Activated CD4-positive, alpha-beta T cell treated with anti-CD3 and anti-CD28 coated beads, Interleukin-2, amount 10 ng/mL, durations not matched to agents 24 days and 14 days (primary cell): ENCODE measurements at regions not wholly inside any gene's neighbourhood (a gene's known extent, or its start where the extent isn't known, plus 50 kb on each side); places are given as distances from the start of the nearest gene placed in this dataset.

Source experiments
- DNase-seq: peaks from one replicate; pipeline ENCODE4 v3.0.0; 2022
- H3K27ac Mint-ChIP-seq: one replicate; pipeline ENCODE4 v1.8.0; 2022; ENCODE audit warnings: mild to moderate bottlenecking, mixed read lengths
- H3K27me3 Mint-ChIP-seq: one replicate; pipeline ENCODE4 v1.8.0; 2022; ENCODE audit warnings: mixed read lengths
- H3K36me3 Mint-ChIP-seq: one replicate; pipeline ENCODE4 v1.8.0; 2022; ENCODE audit warnings: low read depth, mild to moderate bottlenecking, mixed read lengths
- H3K4me1 Mint-ChIP-seq: one replicate; pipeline ENCODE4 v1.8.0; 2021; ENCODE audit warnings: mixed read lengths
- H3K4me3 Mint-ChIP-seq: one replicate; pipeline ENCODE4 v1.8.0; 2022; ENCODE audit warnings: mild to moderate bottlenecking, moderate library complexity, mixed read lengths
- H3K9me3 Mint-ChIP-seq: one replicate; pipeline ENCODE4 v1.8.0; 2021; ENCODE audit warnings: mixed read lengths
- intact Hi-C: fragments of 100-400 bp; cut with micrococcal nuclease; formaldehyde crosslinking; loops from one replicate; pipeline ENCODE4 v1.15.1; 2023

DNA sequence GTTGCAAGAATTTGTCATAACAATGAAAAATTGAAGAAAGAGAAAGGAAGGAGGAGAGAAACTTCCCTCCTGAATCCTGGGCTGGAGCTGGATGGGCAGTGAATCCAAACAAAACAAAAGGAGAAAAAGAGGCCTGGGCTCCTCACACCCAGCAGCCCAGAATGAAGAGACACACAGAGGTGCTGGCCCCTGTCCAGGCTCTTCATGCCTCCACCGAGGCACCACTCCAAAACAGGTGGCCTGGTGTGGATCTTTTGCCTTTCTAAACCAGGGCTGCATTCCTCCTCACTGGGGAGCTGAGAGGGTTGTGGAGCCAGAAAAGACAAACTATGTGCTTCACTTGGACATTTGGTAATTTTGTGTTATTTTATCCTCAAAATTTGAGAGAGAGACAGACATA lies 76.0 kb downstream of the FAM124B start:
- no peaks in the 10 kb centered on the region for H3K4me1 Mint-ChIP-seq
- intact Hi-C loops: no loop called here
- no peak for DNase-seq
- H3K9me3 Mint-ChIP-seq: no peaks in the 10 kb centered on the region
- H3K27ac Mint-ChIP-seq: no peak overlapping the region
- peaks cover 31% of the 10 kb centered on the region for H3K27me3 Mint-ChIP-seq
- H3K36me3 Mint-ChIP-seq: no peaks in the 10 kb centered on the region
- no peak overlapping the region for H3K4me3 Mint-ChIP-seq

DNA sequence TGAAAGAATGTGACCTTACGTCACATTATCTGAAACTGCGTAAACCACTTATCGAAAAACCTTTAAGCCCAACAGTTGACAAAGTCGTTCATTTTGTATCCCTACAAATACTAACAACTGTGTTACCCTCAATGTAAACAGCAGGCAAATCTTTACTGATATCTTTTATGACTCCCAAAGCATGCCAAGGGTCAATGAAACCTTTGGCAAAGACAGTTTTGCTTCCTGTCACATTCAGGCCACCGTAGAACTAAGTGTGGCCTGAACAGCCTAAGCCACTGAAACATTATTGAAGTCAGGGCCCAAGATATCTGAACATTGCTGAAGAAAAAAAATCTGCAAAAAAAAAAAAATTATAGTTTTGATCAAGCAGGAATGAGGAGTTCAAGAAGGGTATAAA lies 77.3 kb downstream of the FAM124B start:
- no peak overlapping the region for H3K4me3 Mint-ChIP-seq
- DNase-seq: no peak
- H3K27ac Mint-ChIP-seq: no peak overlapping the region
- H3K36me3 Mint-ChIP-seq: no peaks in the 10 kb centered on the region
- H3K9me3 Mint-ChIP-seq: no peaks in the 10 kb centered on the region
- H3K4me1 Mint-ChIP-seq: no peaks in the 10 kb centered on the region
- intact Hi-C loops: no loop called here
- peaks cover 42% of the 10 kb centered on the region for H3K27me3 Mint-ChIP-seq

DNA sequence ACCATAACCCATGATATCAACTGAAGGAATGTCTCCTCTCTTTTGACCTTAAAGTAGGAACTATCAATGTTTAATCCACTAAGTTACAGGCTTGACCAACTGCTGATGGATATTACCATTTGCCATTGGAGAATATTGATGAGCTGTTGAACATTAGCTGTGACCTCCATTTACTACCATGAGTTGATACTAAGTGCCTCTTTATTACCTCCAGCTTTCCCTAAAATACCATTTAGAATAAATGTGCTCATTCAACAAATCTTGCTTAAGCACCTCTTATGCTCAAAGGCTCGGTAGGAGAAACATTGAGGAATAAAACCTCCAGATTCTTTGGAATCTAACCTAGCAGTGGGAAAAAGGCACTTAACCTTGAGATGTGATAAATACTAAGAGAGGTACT lies 81.2 kb downstream of the FAM124B start:
- no peak overlapping the region for H3K27ac Mint-ChIP-seq
- no peaks in the 10 kb centered on the region for H3K4me1 Mint-ChIP-seq
- no peak overlapping the region for H3K4me3 Mint-ChIP-seq
- no peaks in the 10 kb centered on the region for H3K9me3 Mint-ChIP-seq
- no peak for DNase-seq
- peaks cover 39% of the 10 kb centered on the region for H3K27me3 Mint-ChIP-seq
- intact Hi-C loops: no loop called here
- no peaks in the 10 kb centered on the region for H3K36me3 Mint-ChIP-seq

DNA sequence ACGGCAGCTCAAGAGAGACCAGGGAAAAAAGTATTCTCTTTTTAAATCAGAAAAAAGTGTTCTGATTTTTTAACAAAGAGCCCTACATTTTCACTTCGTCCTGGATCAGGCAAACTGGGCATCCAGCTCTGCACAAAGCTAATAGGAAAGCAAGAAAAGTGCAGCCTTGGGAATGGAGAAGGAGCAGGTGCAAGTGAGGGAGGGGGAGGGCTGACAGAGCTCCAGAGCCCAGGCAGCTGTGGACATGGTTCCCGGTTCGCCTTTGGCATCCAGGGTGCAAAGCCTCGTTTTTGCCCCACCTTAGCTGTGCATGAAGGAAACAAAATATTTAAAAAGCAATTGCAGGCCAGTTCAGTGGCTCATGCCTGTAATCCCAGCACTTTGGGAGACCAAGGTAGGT lies 82.2 kb downstream of the FAM124B start:
- Mint-ChIP-seq H3K4me1 (no peaks in the 10 kb centered on the region), H3K36me3 (no peaks in the 10 kb centered on the region), H3K4me3 (no peak overlapping the region), H3K9me3 (no peaks in the 10 kb centered on the region), H3K27ac (no peak overlapping the region), H3K27me3 (peaks cover 42% of the 10 kb centered on the region)
- intact Hi-C loops: no loop called here
- no peak for DNase-seq

DNA sequence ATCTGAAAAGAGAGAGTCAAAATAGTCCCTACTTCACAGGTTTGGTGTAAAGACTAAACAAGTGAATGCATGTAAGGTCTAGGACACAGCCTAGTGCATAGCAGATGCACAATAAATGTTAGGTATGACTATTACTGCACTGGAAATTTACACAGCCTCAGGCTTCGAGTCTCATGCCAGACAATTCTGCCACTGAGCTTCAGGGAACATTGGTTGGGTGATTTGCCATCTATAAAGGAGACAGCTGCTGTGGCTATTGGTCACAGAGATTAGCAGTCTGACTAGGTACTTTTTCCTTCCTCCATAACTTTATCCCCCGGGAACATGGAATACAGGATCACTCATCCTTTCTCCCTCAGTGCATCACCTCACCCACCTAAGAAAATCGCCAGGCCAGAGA lies 89.2 kb downstream of the FAM124B start:
- no peak for DNase-seq
- Mint-ChIP-seq H3K27me3 (peaks cover 19% of the 10 kb centered on the region), H3K4me3 (no peak overlapping the region), H3K9me3 (no peaks in the 10 kb centered on the region), H3K36me3 (no peaks in the 10 kb centered on the region), H3K4me1 (peaks cover 6% of the 10 kb centered on the region), H3K27ac (no peak overlapping the region)
- intact Hi-C loops: no loop called here

DNA sequence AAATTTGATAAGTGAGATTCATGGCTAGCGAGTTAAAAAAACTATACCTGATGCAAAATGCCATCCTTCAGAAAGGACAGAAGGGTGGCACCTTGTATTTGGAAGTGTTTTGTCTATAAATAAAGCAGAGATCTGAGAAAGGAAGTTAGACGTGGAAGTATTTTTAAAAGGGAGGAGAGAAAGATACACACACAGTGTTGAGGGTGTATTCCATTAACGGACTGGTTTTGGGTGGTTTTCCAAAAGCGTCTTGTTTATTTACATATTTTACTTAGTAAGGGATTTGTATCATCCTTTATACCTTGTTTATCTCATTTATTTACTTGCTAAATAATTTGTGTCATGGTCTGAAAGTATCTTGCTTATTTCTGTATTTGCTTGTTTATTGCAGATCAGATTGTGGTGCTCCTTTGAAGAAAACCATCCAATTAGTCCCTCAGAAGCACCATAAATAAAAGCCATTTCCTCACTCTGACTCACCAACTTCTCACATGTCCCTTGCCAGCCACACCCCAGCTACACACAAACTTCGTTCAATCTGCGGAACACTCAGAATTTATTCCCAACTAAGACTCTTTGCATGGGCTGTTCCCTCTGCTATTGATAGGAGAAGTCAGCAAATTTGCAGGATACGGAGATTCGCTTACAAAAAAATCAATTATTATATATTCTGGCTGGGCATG lies 90.8 kb downstream of the FAM124B start:
- Mint-ChIP-seq H3K4me1 (peaks cover 6% of the 10 kb centered on the region), H3K36me3 (no peaks in the 10 kb centered on the region), H3K9me3 (no peaks in the 10 kb centered on the region), H3K27me3 (peaks cover 19% of the 10 kb centered on the region), H3K4me3 (no peak overlapping the region), H3K27ac (no peak overlapping the region)
- intact Hi-C loops: no loop called here
- DNase-seq: no peak

DNA sequence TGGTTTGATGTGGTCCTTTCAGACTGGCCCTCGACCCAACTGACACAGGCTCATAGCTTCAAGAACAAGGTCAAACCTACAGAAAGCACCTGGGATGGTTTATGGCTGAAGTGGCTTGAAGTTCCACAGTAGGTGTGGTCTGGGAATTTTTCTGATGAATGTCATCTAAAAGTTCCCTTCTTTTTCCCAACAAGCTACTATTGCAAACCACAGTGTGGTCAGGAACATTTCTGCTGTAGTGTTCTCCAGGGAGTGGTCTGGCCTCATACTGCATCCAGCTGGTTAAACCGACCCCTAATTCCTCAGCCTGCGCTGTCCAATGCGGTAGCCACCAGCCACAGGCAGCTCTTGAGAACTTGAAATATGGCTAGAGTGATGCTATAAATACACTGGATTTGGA lies 92.7 kb downstream of the FAM124B start:
- H3K9me3 Mint-ChIP-seq: no peaks in the 10 kb centered on the region
- H3K4me1 Mint-ChIP-seq: peaks cover 6% of the 10 kb centered on the region
- H3K36me3 Mint-ChIP-seq: no peaks in the 10 kb centered on the region
- no peak overlapping the region for H3K27ac Mint-ChIP-seq
- intact Hi-C loops: no loop called here
- peaks cover 9% of the 10 kb centered on the region for H3K27me3 Mint-ChIP-seq
- H3K4me3 Mint-ChIP-seq: no peak overlapping the region
- DNase-seq: no peak

DNA sequence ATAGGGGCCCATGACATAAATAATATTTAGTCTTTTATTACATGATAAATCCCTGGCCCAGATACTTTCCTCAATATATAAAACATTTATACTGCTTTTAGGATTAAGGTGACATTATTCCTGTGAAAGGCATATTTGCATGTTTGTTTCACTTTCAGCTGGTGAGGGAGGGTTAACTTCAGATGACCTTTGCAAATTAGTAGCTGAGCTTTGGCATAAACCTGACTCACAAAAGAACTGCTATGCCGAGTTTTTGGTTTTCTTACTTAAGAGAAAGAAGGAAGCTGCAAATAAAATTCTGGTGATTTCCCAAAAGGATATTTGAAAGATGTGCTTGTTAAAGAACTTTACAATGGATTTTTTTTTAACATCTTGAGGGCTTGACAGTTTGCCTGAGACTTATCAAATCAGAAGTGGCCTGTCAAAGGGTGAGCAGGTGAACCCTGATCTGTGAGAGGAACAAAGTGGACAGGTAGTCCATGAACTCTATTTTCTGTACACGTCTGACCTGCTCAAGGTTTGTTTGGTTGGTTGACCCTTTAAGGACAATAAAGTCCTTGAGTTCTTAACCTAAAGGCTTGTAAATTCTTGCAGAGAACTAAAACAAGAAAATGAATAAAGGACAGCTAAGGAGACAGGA lies 93.5 kb downstream of the FAM124B start:
- intact Hi-C loops: no loop called here
- no peak overlapping the region for H3K4me3 Mint-ChIP-seq
- H3K9me3 Mint-ChIP-seq: no peaks in the 10 kb centered on the region
- no peak for DNase-seq
- H3K27me3 Mint-ChIP-seq: peaks cover 9% of the 10 kb centered on the region
- peaks cover 6% of the 10 kb centered on the region for H3K4me1 Mint-ChIP-seq
- H3K27ac Mint-ChIP-seq: no peak overlapping the region
- H3K36me3 Mint-ChIP-seq: no peaks in the 10 kb centered on the region

DNA sequence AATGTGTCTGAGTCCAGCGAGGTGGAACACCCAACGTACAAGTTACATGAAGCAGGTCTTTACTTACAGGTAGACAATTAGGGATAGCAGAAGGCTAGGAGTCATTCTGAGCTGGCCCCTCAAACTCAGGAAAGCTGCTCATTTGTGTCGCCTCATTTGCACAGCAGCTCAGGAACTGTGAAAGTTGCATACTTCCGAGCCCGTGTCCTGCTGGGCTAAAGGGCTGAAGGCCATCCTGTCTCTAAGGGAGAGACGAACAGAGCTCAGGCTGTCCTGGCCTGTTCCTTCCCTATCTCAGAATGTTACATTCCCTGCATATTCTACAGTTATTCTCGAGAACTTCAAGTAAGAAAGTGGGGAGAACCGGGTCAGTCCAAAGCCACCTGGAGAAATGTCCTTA lies 99.0 kb downstream of the FAM124B start:
- no peak for DNase-seq
- Mint-ChIP-seq H3K27ac (no peak overlapping the region), H3K4me1 (peaks cover under 1% of the 10 kb centered on the region), H3K27me3 (no peaks in the 10 kb centered on the region), H3K4me3 (no peak overlapping the region), H3K9me3 (no peaks in the 10 kb centered on the region), H3K36me3 (no peaks in the 10 kb centered on the region)
- intact Hi-C loops: no loop called here

DNA sequence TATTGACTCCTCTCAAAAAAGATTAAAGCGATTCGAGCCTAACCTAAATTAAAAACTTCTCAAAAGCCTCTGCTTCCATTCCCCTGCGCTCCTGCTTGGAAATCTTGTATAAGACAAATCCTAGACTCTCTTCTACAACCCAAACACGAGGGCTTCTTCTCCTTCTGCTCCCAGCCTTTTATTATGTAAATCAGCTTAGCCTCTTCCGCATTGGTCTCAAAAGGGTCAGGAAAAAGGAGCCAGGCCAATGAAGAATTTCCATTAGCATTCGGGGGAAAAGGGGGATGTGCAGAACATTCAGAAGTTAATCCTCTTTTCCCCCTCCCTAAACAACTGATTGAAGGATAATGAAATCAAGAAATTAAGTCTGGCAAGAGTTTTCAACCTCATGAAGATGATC lies 107.9 kb downstream of the FAM124B start:
- no peak overlapping the region for H3K4me3 Mint-ChIP-seq
- no peaks in the 10 kb centered on the region for H3K9me3 Mint-ChIP-seq
- H3K4me1 Mint-ChIP-seq: no peaks in the 10 kb centered on the region
- H3K27me3 Mint-ChIP-seq: peaks cover 43% of the 10 kb centered on the region
- no peaks in the 10 kb centered on the region for H3K36me3 Mint-ChIP-seq
- no peak for DNase-seq
- intact Hi-C loops: no loop called here
- H3K27ac Mint-ChIP-seq: no peak overlapping the region

DNA sequence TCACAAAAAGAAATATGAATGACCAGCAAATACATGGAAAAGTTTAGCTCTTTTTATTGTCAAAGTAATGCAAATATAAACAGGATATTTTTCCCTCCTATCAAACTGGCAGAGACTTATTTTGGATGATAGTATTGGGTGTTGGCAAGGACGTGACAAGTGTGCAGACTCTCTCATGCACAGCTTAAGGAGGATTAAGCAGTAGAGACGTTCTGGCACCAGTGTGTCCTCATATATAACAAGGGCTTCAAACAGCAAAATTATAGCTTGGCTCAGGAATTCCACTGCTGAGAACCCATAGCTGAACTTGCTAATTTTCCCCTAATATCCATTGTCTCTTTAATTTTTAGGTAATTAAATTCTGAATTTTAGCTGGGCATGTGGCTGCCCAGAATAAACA lies 114.4 kb downstream of the FAM124B start:
- Mint-ChIP-seq H3K27ac (no peak overlapping the region), H3K36me3 (no peaks in the 10 kb centered on the region), H3K27me3 (peaks cover 48% of the 10 kb centered on the region), H3K4me3 (no peak overlapping the region), H3K4me1 (no peaks in the 10 kb centered on the region), H3K9me3 (no peaks in the 10 kb centered on the region)
- DNase-seq: no peak
- intact Hi-C loops: no loop called here

DNA sequence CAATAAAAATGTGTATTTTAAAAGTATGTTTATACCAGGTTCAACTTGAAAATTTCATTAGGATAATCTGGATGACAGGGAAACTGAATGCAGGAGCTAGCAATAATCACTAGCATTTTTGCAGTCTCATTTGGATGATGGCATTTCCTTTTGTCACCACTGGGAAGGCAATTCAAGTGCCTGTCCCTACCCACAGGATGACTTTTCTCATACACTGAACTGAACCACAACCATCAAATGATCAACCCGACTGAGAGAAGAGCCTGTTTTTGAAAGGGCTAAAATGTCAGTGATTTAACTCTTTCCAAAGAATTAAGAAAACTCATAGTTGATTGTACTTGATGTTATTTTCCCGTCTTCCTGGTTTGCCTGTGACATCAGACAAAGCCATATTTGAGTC lies 115.0 kb downstream of the FAM124B start:
- Mint-ChIP-seq H3K27ac (no peak overlapping the region), H3K4me1 (no peaks in the 10 kb centered on the region), H3K27me3 (peaks cover 44% of the 10 kb centered on the region), H3K4me3 (no peak overlapping the region), H3K36me3 (no peaks in the 10 kb centered on the region), H3K9me3 (no peaks in the 10 kb centered on the region)
- DNase-seq: no peak
- intact Hi-C loops: no loop called here

DNA sequence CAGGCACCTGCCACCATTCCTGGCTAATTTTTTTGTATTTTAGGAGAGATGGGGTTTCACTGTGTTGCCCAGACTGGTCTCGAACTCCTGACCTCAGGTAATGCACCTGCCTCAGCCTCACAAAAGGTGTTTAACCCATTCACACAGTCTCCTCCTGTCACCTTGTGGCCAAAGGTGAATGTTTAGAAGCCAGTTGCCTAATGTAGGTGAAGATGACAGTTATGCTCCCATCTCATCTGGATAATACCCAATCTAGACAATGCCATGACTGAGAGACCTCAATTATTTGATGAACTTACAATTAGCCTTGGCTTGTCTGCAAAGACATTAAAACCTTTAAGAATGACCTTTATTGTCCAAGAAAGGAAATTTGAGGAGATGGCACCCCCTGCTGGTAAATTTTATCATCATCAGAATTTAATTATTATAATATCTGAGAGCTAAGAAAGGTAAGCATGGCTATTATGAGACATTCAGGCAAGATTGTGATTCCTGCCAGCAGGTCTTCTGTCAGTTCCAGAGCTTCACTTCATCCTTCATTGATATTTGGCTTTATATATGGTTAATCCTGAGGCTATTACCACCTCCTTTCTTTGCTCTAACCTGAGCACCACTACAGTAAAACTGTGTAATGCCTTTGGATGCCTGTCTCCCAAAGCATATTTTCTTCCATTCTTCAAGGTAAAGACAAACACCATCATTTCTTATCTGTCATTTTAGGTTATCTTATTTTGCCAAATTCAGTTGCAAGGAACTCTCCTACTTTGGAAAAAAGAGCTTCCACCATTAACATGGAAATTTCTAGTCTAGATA lies 117.6 kb downstream of the FAM124B start:
- peaks cover 37% of the 10 kb centered on the region for H3K27me3 Mint-ChIP-seq
- no peak overlapping the region for H3K4me3 Mint-ChIP-seq
- intact Hi-C loops: loop anchor here (1.0 to 5.0 kb wide), 3 partner anchors 247 to 314 kb away; partner anchors contain the start of gene SERPINE2
- DNase-seq: peak; percentile 72
- no peak overlapping the region for H3K27ac Mint-ChIP-seq
- H3K9me3 Mint-ChIP-seq: no peaks in the 10 kb centered on the region
- H3K36me3 Mint-ChIP-seq: no peaks in the 10 kb centered on the region
- H3K4me1 Mint-ChIP-seq: no peaks in the 10 kb centered on the region

DNA sequence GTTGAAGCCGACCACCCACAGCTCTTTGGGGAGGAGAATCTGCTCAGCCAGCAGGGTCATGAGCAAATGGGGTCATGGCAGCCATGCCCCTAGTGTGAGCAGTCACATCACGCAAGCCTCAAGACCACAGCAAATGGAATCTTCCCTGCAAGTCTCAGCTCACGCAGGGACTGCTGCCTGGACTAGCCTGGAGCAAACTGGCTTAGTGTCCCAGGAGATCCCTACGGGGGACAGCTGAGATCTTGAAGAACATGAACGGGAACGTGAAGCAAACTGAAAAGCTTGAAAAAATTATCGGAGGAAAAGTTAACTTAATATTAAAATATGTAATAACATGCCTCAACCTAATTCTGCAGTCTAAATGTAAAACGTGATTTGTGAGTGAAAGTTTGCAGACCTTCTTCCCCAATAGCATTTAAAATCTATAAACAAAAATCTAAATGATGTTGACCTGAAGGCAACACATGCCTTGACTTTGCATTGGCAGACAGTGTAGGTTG lies 118.4 kb downstream of the FAM124B start:
- DNase-seq: no peak
- intact Hi-C loops: loop anchor here (5.0 kb wide), 1 partner anchor 246 kb away; the partner anchor contains the start of gene SERPINE2
- no peaks in the 10 kb centered on the region for H3K36me3 Mint-ChIP-seq
- H3K27ac Mint-ChIP-seq: no peak overlapping the region
- no peaks in the 10 kb centered on the region for H3K4me1 Mint-ChIP-seq
- H3K27me3 Mint-ChIP-seq: peaks cover 35% of the 10 kb centered on the region
- no peak overlapping the region for H3K4me3 Mint-ChIP-seq
- H3K9me3 Mint-ChIP-seq: no peaks in the 10 kb centered on the region
